ENCODE measurements at regions not wholly inside any gene's neighbourhood (a gene's known extent, or its start where the extent isn't known, plus 50 kb on each side); places are given as distances from the start of the nearest gene placed in this dataset.

DNA sequence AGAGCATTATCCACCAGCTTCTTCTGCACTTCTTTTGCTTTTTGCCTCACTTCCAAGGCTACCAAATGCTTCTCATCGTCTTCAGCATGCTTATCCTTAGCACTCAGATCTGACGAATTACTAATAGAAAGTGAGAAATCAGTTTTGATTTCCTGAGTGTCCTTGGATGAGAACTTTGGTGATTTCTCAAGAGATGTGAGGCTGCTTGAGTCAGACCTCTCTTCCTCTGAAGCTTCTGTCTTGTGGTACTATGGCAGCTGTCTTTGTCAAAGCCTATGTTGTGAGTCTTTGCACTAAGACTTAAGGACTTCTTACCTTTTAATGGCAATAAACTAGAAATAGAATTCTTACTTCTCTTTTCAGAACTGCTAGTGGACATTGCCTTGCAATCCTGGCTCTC is 169.9 kb downstream of the CPE start:
- TF ChIP-seq, protein P1, sequence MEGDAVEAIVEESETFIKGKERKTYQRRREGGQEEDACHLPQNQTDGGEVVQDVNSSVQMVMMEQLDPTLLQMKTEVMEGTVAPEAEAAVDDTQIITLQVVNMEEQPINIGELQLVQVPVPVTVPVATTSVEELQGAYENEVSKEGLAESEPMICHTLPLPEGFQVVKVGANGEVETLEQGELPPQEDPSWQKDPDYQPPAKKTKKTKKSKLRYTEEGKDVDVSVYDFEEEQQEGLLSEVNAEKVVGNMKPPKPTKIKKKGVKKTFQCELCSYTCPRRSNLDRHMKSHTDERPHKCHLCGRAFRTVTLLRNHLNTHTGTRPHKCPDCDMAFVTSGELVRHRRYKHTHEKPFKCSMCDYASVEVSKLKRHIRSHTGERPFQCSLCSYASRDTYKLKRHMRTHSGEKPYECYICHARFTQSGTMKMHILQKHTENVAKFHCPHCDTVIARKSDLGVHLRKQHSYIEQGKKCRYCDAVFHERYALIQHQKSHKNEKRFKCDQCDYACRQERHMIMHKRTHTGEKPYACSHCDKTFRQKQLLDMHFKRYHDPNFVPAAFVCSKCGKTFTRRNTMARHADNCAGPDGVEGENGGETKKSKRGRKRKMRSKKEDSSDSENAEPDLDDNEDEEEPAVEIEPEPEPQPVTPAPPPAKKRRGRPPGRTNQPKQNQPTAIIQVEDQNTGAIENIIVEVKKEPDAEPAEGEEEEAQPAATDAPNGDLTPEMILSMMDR (conservative IDR thresholded peaks at IDR 0.05 in 1 of 2, IDR thresholded peaks at IDR 0.05 in 1 of 2; ENCODE audit: low read depth in 1 of 2, low read length in 2 of 2), result no peak
- no peak for TF ChIP-seq EZH2 (IDR thresholded peaks at IDR 0.05; ENCODE audit: low read length, missing control alignments)

Data from fibroblast of lung (primary cell).